GM11168 (cell line): ENCODE measurements at regions not wholly inside any gene's neighbourhood (a gene's known extent, or its start where the extent isn't known, plus 50 kb on each side); places are given as distances from the start of the nearest gene placed in this dataset.

Experiments used
- in situ Hi-C: fragments of 300-500 bp; cut with MboI; formaldehyde crosslinking; loops from one replicate; pipeline ENCODE4 v1.12.0; 2022; ENCODE audit warnings: low sequenced_read_pairs; ENCODE audit not compliant: unreplicated experiment

DNA sequence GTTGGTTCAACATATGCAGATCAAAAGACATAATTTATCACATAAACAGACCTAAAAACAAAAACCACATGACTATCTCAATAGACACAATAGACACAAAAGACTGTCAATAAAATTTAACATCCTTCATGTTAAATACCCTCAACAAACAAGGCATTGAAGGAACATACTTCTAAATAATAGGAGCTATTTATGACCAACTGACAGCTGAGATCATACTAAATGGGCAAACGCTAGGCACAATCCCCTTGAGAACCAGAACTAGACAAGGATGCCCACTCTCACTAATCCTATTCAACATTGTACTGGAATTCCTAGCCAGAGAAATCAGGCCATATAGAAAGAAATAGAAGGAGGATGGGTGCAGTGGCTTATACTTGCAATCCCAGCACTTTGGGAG, 50.3 kb upstream of the GLYAT start:
- in situ Hi-C loops, result loop anchor here (25.0 kb wide), 1 partner anchor 120 kb away; no protein-coding TSS in a partner anchor
